HG02610 (cell line): ENCODE measurements at regions not wholly inside any gene's neighbourhood (a gene's known extent, or its start where the extent isn't known, plus 50 kb on each side); places are given as distances from the start of the nearest gene placed in this dataset.

Experiments used
- ATAC-seq: cut with Tn5 transposase; IDR thresholded peaks from one replicate; pipeline ENCODE4 v1.9.1; 2021; ENCODE audit warnings: mild to moderate bottlenecking, moderate library complexity; ENCODE audit not compliant: unreplicated experiment

- ATAC-seq: no peak
These were observed 410.0 kb upstream of the SULF2 start for GRCh38 chr20:48195121-48195870.

- no peak for ATAC-seq
These were observed 409.3 kb upstream of the SULF2 start for GRCh38 chr20:48194583-48194982.

GRCh38 chr20:48193627-48194425 is 408.5 kb upstream of the SULF2 start:
- ATAC-seq: no peak

GRCh38 chr20:48192109-48192508 is 406.8 kb upstream of the SULF2 start:
- no peak for ATAC-seq

- ATAC-seq: no peak
These were observed 405.9 kb upstream of the SULF2 start for GRCh38 chr20:48191200-48191599.

GRCh38 chr20:48190757-48191156 is 405.5 kb upstream of the SULF2 start:
- no peak for ATAC-seq

GRCh38 chr20:48189181-48189580 is 403.9 kb upstream of the SULF2 start:
- ATAC-seq: no peak

GRCh38 chr20:48187851-48188250 is 402.6 kb upstream of the SULF2 start:
- ATAC-seq: no peak

GRCh38 chr20:48186915-48187314 is 401.6 kb upstream of the SULF2 start:
- no peak for ATAC-seq

GRCh38 chr20:48186447-48186846 is 401.2 kb upstream of the SULF2 start:
- ATAC-seq: no peak

GRCh38 chr20:48184229-48184628 is 398.9 kb upstream of the SULF2 start:
- no peak for ATAC-seq

- ATAC-seq: no peak
These were observed 396.1 kb upstream of the SULF2 start for GRCh38 chr20:48181261-48181935.

GRCh38 chr20:48180618-48181017 is 395.3 kb upstream of the SULF2 start:
- no peak for ATAC-seq

- no peak for ATAC-seq
These were observed 394.7 kb upstream of the SULF2 start for GRCh38 chr20:48180024-48180423.

- no peak for ATAC-seq
These were observed 393.4 kb upstream of the SULF2 start for GRCh38 chr20:48178633-48179032.

- no peak for ATAC-seq
These were observed 391.8 kb upstream of the SULF2 start for GRCh38 chr20:48177058-48177457.

GRCh38 chr20:48176139-48176538 is 390.9 kb upstream of the SULF2 start:
- no peak for ATAC-seq

GRCh38 chr20:48175261-48175660 is 390.0 kb upstream of the SULF2 start:
- ATAC-seq: no peak

- ATAC-seq: no peak
These were observed 387.0 kb upstream of the SULF2 start for GRCh38 chr20:48172357-48172702.

- ATAC-seq: no peak
These were observed 386.5 kb upstream of the SULF2 start for GRCh38 chr20:48171626-48172356.

- no peak for ATAC-seq
These were observed 385.8 kb upstream of the SULF2 start for GRCh38 chr20:48171071-48171470.
